HG03571 (cell line): ENCODE measurements at regions not wholly inside any gene's neighbourhood (a gene's known extent, or its start where the extent isn't known, plus 50 kb on each side); places are given as distances from the start of the nearest gene placed in this dataset.

Experiments
- ATAC-seq: cut with Tn5 transposase; IDR thresholded peaks from one replicate; pipeline ENCODE4 v1.9.1; 2021; ENCODE audit not compliant: unreplicated experiment

DNA sequence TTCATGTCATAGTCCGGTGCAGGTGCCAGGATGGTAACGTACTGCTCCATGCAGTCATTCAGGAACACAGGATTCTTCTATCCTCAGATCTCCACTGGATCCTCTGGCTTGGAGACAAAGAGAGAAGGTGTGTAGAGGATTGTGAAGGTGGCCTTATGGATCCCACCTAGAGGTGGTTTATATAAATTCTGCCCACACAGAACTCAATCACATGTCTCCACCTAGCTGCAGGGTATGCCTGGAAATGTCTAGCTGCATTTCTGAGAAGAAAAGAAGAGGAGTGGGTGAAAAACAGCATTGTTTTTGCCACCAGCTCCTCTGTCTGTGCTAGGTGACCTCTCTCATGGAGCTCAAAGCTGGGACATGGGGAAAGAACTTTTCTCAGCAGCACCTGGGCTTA, 478.7 kb downstream of the PDCD6IP start:
- no peak for ATAC-seq

DNA sequence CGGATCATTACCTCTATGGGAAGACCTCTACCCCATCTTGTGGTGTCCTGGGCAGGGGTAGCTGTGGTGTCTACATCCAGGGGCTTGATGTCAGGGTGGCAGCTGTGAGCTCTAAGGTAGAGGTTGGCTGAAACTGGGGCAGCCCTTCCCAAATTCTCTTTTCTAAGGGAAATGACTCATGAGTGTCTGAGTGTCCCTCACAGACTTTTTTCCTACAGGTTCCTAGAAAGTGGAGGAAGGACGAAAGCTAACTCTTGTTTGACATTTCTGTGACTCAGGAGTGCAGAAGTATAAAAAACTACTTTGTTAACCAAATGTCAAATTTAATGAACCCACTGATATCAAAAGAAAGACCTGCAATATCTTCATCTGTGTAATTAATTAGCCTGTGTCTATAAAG, 481.5 kb downstream of the PDCD6IP start:
- no peak for ATAC-seq

DNA sequence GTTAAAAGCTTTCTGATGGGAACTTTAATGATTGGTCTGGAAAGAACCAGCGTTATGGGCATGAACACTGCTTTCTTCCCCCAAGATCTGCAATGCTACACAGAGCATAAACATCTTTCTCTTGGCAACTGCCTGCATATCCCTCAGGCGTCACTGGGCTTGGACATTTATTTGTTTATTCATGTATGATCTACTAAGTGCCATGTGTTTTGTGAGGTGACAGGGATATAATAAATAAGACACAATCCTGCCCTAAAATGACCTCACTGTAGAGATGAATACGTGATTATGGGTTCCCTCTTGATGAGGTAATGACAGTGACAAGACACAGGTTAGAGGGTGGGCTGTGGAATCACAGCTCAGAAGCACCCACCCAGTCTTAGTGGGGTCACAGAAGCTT, 485.3 kb downstream of the PDCD6IP start:
- no peak for ATAC-seq

DNA sequence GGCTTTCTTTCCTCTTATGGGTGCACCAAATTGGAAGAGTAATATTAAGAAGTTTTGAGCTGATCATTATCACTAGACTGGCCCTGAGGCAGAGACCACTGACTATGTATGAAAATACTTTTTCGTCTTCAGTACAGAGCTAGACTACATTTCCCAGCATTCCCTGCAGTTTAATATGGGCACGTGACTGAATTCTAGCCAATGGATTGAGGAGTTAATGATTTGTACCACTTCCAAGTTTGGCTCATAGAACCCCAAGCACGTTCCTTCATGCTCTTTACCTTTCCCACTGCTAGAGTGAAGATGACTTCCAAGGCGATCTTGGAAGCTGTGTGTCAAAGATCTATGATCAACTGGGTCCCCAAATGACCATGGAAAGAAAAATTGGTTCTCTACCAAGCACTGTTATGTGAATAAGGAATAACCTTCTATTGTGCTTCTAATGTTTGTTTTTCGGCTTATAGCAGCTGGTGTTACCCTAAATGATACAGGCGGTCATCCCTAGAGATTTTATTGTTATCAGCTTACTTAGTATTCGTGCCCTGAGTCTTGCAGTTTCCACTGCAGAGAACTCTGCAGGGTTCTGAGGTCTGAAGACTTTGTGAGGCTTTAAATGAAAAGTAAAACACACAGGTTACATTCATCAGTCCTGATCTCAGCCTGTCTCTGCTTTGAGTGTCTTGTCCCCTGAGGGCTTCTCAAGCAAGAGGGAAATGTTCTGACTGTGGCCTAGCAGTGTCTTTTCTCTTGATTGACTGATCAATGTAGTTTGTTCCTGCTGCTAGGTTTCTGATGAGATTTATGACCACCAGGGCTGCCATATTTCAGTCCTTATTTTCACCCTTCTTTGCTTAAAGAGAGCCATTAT, 486.8 kb downstream of the PDCD6IP start:
- ATAC-seq: no peak

DNA sequence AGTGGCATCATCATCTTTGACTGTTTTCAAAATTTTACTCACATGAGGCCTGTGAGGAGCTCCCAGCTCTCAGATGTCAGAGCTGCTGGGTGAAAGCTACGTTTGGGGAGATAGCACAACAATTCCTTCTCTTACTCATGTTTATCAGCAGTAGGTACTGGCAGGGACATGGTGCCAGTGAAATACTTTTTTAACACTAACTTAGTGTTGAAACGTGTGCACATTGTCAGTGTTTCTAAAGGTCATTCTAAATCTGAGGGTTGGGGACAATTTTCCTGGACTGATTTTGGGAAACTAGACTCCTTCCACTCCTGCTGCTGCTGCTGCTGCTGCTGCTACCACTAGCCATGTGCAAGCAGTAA, 487.4 kb downstream of the PDCD6IP start:
- ATAC-seq: no peak

DNA sequence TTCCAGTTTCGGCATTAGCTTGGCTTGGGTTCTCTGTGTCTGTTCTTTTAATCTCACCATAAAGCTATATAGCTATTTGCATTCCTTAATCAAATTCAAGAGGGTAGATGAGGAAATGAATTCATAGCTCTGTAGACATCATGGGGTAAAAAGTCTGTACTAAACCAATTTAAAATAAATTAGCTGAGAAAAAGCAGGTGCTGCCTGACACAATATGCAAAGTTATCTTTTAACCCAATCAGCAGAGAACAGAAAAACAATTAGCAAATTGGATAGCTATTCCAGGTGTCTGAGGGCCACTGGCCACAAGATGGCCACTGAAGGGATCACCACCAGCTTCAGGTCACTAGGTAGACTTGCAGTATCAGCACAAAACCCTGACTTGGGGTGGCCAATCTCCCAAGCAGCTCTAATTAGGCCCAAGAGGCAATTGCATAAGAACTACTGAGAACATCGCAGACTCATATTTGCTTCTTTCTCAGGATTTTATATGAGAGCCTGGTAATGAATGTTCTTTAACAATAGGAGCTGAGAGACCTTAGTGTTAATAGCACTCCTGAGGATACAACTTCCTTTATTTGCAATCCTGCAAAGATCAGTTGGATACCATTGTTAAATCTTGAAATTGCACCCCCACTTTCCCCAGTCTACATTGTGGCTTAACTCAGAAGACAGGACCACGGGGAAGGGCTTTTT, 494.3 kb downstream of the PDCD6IP start:
- ATAC-seq: no peak

DNA sequence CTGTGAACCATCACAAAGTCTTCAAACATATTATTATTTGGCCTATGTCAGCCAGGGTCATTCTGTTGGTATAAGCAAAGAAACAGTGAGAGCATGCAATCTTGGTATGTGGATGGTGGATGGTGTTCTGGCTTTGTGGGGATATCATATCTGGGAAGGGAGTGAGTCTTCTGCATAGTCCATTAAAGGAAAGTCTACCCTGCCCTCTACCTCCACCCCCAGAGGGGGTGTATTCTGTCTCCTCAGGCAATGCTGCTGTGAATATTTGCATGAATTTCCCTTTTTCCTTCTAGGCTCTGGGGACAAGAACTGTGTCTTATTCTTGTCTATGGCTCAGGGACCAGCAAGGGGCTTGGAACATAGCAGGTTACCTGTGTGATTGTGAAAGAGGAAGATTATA, 495.8 kb downstream of the PDCD6IP start:
- no peak for ATAC-seq

DNA sequence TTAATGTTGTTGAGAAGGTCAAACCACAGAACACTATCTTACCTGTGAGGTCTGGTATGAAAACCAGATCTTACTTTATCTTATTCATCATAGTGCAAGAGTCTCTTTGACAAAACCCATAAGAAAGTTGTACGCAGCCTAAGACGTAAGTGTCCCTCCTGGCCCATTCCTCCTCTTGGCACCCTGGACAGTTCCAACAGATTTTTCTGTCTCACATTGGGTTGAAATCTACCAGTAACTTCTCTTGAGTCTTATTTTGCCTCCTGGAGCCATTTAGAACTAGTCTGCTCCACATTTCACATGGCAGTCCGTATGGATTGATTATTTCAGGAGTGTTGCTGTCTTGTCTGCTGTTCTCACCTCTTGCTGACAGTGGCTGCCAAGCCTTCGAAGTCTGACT, 498.4 kb downstream of the PDCD6IP start:
- no peak for ATAC-seq

DNA sequence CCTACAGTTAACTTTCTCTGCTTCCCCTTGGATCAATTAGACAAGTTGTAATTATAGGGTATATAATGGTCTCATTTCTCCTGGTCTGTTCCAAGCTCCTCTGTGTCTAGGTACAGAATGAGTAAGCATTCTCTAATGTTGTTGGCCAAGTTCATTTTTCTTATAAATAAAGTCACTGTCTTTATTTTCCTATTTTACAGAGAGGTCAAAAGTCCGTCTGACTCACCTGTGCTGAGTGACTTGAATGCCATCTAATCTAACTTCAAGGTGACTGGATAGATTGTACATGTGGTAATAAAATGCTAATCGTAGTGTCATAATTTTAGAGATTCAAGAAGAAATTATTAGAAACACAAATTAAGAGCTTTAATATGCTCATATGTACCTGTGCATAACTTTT, 500.2 kb downstream of the PDCD6IP start:
- no peak for ATAC-seq

DNA sequence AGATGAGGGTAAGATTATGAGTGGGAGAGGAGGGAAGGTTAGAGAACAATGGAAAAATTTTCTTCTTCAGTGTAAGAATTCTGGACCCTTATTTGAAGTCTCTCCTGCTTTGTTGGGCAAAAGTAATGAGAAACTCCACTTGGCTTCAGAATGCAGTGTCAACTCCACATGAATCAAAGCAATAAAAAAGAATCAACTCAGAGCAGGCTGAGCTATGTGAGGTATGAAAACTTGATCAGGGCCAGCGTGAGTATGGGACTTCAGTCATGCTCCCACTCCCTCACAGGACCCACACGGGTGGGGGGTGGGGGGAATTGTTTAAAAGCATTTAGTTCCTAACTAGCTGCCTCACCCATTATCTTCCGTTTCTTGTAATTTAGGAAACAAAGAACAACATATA, 502.2 kb downstream of the PDCD6IP start:
- ATAC-seq: no peak

DNA sequence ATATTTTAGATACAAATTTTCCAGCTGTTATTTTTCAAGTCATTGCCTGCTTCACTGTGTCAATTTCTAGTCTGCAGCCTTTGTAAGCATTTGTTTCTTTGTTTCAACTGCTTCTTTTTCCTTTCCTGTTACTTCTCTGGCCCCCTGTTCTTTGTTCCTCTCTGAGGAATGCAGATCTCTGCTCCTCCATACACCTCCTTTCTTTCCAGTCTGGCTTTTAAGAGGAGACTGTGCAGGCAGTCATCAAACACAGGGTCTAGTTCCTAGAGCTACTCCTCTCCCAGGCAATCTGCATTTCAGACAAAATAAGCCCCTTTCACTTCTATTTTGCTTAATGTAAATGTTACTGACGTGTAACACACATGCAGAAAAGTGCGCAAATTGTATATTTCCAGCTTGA, 502.9 kb downstream of the PDCD6IP start:
- ATAC-seq: no peak

DNA sequence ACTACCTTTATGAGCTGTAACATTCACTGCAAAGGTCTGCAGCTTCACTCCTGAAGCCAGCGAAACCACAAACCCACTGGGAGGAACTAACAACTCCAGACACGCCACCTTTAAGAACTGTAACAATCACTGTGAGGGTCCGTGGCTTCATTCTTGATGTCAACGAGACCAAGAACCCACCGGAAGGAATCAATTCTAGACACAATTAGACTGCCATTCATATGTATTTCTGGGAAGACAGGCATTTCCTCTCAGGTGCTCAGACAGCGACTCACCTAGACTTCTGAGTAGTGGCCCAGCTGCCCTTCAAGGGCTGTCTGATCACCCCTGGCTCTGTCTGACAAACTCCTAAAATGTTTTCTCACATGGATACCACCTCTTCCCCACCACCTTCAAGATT, 506.8 kb downstream of the PDCD6IP start:
- no peak for ATAC-seq

DNA sequence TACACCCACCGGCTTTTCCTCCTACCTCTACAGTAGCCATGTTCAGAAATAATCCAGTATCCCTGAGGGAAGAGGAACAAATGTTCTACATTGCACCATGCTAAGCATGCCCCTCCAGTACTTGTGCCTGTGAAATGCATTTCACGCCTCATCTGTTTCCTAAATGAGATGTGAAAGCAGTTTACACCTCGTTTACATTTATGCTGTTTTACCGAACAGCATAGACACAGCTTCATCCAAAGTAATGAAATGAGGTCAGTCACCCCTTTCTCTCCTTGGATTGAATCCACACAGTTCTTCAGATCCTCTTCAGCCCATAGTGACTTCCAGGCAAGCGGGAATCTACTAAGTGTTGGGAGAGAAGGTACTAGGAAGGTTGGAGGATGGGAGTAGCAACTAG, 514.3 kb downstream of the PDCD6IP start:
- no peak for ATAC-seq

DNA sequence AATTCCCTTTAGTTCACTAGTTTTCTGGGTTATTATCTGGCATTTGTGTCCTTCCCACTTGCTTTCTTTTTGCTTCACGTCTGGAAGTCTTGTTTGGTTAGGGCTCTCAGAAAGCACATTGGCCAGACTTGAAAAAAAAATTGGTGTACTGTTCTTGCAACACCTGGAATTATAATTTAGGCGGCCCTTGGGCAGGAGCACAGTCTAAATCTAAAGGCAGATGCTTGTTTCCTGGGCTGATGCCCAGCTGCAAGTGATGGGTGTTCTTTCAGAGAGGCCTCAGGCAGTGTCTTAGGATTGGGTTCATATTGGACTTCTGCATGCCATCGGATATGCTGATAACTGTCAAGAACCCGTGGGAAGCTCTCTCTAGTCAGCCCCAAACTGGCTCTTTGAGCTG, 521.5 kb downstream of the PDCD6IP start:
- no peak for ATAC-seq

DNA sequence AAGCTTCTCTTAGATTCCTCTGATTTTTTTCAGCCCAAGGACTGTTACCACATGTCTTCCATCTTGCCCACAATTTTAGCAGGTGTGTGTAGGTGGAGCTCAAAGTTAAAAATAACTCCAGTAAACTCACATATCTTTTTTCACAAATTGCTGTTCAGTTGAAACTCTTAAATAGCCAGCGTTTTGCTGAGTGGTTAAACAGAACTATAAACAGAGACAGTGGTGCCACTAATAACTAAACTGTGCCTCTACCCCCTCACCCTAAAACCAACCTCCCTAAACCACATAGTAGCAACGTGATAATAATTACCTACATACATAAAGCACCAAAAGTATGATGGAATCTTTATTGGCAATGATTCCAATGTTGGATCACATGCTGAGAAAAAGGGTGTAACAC, 525.1 kb downstream of the PDCD6IP start:
- ATAC-seq: peak; percentile 66

DNA sequence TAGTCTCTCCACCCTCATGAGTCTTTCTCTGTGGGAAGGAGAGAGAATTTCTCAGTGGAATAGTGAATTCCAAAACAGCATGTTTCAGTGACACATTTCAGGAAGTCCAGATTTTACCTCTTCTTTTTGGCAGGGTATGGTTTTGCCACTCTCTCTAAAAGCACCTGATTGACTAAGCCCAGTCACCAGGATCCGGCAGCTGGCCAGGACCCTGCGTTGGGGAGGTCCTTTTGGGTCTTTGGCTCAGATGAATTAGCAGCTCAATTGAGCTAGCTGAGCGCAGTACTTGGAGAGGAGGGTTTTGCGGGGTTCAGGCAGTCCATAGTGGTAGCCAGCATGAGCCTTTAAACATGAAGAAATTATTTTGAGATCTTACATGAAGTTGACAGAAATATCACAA, 548.2 kb downstream of the PDCD6IP start:
- ATAC-seq: no peak

DNA sequence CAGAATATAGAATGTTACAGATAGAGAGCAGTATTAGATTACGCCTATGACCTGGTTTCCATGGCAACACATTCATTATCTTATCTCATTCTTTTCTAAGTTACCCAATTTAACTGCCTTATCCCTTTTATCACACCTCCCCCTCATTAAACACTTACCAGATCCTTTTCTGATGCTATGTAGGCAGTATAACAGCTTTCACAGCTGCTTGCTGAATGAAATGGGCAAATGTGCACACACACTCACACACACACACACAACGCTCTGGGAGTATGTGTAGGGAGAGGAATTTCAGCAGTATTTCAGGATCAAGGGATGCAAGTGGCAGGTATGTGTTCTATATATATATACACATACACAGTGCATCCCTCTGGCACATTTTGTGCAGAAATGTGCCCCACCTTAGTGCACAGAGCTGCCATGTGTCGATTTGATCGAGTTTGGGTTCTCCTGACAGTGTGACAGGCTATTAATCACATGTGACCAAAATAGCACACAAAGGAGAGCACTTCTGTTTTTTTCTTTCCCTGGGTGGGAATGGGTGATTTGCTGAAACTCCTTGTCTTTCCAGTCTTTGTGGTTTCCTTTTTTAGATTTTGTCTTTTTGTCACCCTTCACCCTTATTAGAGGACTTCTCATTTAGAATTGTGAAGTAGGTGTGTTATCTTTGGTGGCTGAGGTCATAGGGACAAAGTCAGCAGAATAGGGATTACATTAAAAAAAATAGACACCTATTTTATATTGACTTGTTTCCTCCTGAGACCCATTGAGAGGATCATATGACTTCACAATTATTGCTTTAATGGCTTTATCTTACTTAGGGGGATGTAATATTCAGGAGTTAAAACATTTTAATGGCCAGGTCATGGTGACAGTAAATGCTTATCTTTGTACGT, 553.7 kb downstream of the PDCD6IP start:
- ATAC-seq: no peak

DNA sequence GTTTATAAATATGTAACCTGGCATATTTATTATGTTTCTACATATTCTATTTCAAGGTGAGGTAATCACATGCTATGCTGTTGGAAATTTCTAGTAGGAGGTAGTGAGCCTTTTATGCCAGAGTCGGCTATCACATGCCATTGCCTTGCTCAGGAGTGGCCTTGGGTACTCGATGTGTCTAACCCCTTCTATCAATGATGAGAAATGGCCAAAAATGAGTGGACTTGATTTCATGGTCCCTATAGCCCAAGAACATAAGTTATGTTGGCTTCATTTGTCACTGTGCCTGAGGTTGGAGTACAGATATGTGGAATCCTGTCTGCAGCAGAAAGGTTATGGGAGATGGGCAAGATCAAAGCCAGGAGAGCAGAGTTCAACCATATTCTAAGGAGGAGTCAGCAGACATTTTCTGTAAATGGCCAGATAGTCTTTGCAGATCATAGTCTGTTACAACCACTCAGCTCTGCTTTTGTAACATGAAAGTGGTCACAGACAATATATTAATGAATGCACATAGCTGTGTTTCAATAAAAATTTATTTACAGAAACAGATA, 554.4 kb downstream of the PDCD6IP start:
- ATAC-seq: no peak

DNA sequence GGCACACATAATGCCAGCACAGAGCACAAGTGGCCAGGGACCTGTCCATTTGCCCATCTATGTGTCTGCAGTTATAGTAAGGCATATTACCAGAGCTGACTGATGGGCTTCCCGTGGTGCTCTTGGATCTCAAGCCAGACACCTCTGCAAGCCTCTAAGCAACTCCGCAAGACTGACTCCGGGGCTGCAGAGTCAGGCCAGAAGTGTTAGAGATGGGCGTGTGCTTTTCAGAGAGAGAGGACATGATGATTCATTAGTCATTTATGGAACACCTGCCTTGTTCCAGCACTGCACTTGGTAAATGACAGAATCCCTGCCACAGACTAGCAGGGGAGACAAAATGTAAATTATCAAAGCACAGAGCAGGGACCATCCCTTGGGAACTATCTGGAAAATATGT, 559.0 kb downstream of the PDCD6IP start:
- no peak for ATAC-seq

DNA sequence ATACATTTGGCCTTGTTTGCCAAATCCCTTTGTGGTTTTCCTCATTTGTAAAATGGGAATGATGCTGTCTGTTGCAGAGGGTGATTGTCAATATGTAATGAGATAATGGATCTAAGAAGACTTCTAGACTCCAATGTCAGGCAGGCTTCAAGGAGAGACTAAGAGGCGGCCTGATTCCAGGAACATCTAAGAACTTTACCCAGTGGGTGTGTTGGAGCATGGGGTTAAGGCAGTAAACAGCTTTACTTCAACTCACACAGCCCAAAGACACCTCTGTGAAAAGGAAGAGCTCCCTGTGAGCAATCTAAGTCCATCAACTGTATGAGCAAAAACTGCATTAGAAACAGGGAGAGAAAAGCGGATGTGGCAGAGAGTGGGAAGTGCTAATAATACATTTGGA, 560.6 kb downstream of the PDCD6IP start:
- ATAC-seq: no peak

DNA sequence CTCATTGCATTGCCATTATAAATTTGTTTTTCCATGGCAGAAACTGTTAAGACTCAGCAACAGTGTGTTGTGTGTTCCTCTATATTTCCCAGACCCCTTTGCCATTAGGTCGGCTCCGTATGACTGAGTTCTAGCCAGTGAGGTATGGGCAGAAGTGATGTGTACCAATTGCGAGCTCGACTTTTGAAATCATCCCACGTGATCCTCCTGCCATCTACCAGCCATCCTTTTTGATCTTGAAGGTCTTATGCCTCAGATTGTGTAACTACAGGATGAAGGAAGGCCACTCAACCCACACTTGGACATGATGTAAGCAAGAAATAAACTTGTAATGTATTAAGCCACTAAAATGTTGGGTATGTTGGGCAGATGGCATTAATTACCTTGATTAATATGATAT, 562.3 kb downstream of the PDCD6IP start:
- no peak for ATAC-seq
